K562 (cell line): ENCODE measurements at regions not wholly inside any gene's neighbourhood (a gene's known extent, or its start where the extent isn't known, plus 50 kb on each side); places are given as distances from the start of the nearest gene placed in this dataset.

Experiments used
- LARP7 ChIP-seq: fragments of 450-650 bp; IDR thresholded peaks from 2 replicates; pipeline ENCODE4 v1.6.1; 2016
- MAFG ChIP-seq: fragments of 450-650 bp; conservative IDR thresholded peaks from 2 replicates; pipeline ENCODE4 v1.6.1; 2016; ENCODE audit warnings: missing genetic modification characterization, missing compliant biosample characterization
- MED1 ChIP-seq: sonication (generic); formaldehyde crosslinking; IDR thresholded peaks from 2 replicates; pipeline ENCODE4 v1.8.1; 2023; ENCODE audit warnings: missing genetic modification reagents, borderline replicate concordance
- NELFE ChIP-seq: IDR thresholded peaks from 2 replicates; pipeline ENCODE4 v1.6.1; 2011; ENCODE audit warnings: mild to moderate bottlenecking; ENCODE audit not compliant: insufficient read depth, insufficient read length
- NR1H2 ChIP-seq: sonication (generic); formaldehyde crosslinking; IDR thresholded peaks from 2 replicates; pipeline ENCODE4 v1.4.0; 2020; ENCODE audit warnings: mild to moderate bottlenecking, missing genetic modification reagents
- ZBTB2 ChIP-seq: fragments of 450-650 bp; IDR thresholded peaks from 2 replicates; pipeline ENCODE4 v1.6.1; 2016; ENCODE audit warnings: antibody characterized with exemption
- ZNF3 ChIP-seq: fragments of 250-450 bp; sonication (Bioruptor Pico); IDR thresholded peaks from 2 replicates; pipeline ENCODE4 v1.5.0; 2021; ENCODE audit warnings: mild to moderate bottlenecking, moderate library complexity
- TF ChIP-seq, protein P1 (sequence below): IDR thresholded peaks from 2 replicates; pipeline ENCODE4 v1.6.1; 2011; ENCODE audit warnings: borderline replicate concordance, low read depth, mild to moderate bottlenecking, moderate library complexity, low read length; ENCODE audit not compliant: insufficient read depth, poor library complexity, severe bottlenecking

- TF ChIP-seq ZBTB2 = no peak
- no peak for TF ChIP-seq ZNF3 (CRISPR knock-in tag)
- TF ChIP-seq, protein P1, sequence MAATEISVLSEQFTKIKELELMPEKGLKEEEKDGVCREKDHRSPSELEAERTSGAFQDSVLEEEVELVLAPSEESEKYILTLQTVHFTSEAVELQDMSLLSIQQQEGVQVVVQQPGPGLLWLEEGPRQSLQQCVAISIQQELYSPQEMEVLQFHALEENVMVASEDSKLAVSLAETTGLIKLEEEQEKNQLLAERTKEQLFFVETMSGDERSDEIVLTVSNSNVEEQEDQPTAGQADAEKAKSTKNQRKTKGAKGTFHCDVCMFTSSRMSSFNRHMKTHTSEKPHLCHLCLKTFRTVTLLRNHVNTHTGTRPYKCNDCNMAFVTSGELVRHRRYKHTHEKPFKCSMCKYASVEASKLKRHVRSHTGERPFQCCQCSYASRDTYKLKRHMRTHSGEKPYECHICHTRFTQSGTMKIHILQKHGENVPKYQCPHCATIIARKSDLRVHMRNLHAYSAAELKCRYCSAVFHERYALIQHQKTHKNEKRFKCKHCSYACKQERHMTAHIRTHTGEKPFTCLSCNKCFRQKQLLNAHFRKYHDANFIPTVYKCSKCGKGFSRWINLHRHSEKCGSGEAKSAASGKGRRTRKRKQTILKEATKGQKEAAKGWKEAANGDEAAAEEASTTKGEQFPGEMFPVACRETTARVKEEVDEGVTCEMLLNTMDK = no peak
- TF ChIP-seq NR1H2 (CRISPR knock-in tag) = no peak
- peak; percentile 36; the same call in 1 of the 2 replicates for TF ChIP-seq MAFG
- TF ChIP-seq LARP7 = no peak
- no peak for TF ChIP-seq NELFE
- no peak for TF ChIP-seq MED1 (CRISPR knock-in tag)
These were observed 120.9 kb downstream of the DLEU7 start (continued) for GRCh38 chr13:50722440-50723125.
